ENCODE measurements at regions not wholly inside any gene's neighbourhood (a gene's known extent, or its start where the extent isn't known, plus 50 kb on each side); places are given as distances from the start of the nearest gene placed in this dataset.
"Not testable (repeated sequence)": the region's sequence is repeated elsewhere in the genome, so short reads cannot be mapped to it uniquely, and the experiment has no call there.

DNA sequence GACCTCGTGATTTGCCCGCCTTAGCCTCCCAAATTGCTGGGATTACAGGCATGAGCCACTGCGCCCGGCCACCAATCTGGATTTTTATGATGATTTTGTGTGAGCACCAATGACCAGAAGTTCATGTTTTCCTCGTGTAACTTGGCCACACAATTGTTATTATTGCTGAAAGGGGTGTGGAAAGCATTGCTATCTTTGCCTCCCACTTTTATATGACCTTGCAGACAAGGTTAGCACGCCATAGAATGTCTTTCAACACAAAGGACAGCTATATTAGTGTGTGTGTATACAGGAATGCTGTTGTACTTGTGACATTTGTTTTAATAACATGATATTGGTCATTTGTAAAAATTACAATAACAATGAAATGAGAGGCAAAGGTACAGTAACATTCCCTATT, 155.0 kb upstream of the ERCC6L2 start:
- Histone ChIP-seq H3K9ac (ENCODE audit: low read depth, low read length) (no peak overlapping the region), H3K27me3 (ENCODE audit: control insufficient read depth, insufficient read depth, low read length) (no peaks in the 10 kb centered on the region), H3K27ac (ENCODE audit: low read depth, low read length) (no peak overlapping the region), H3K4me1 (ENCODE audit: control insufficient read depth, insufficient read depth, low read length) (no peaks in the 10 kb centered on the region), H3K36me3 (ENCODE audit: control insufficient read depth, insufficient read depth, low read length) (no peaks in the 10 kb centered on the region), H3K4me3 (ENCODE audit: low read depth, low read length) (no peak overlapping the region), H3K9me3 (ENCODE audit: control insufficient read depth, insufficient read depth, low read length) (peaks cover 4% of the 10 kb centered on the region; the same call in 1 of the 2 replicates)

DNA sequence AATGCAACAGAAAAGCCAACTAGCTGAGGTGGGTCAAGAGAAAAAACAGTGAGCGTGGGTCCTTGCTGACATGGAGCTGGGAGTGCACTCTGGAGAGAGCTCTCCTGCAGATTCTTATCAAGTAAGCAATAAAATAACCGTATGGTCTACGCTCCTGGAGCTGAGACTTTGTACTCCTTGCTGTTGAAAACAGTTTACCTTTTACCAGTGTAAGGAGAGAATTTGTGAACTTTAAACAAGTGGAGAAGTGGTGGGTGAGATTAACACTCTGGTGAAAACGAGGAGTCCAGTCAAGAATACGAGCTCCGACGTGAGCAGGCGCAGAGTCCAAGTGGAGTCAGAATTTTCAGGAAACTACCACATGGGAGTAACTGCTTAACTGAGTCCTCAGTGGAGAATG, 156.1 kb upstream of the ERCC6L2 start:
- H3K27me3 ChIP-seq (ENCODE audit: control insufficient read depth, insufficient read depth, low read length), result no peaks in the 10 kb centered on the region
- no peak overlapping the region for H3K9ac ChIP-seq (ENCODE audit: low read depth, low read length)
- no peaks in the 10 kb centered on the region for H3K36me3 ChIP-seq (ENCODE audit: control insufficient read depth, insufficient read depth, low read length)
- H3K4me1 ChIP-seq (ENCODE audit: control insufficient read depth, insufficient read depth, low read length), result no peaks in the 10 kb centered on the region
- H3K9me3 ChIP-seq (ENCODE audit: control insufficient read depth, insufficient read depth, low read length), result peaks cover 6% of the 10 kb centered on the region; the same call in 1 of the 2 replicates
- no peak overlapping the region for H3K4me3 ChIP-seq (ENCODE audit: low read depth, low read length)
- no peak overlapping the region for H3K27ac ChIP-seq (ENCODE audit: low read depth, low read length)

DNA sequence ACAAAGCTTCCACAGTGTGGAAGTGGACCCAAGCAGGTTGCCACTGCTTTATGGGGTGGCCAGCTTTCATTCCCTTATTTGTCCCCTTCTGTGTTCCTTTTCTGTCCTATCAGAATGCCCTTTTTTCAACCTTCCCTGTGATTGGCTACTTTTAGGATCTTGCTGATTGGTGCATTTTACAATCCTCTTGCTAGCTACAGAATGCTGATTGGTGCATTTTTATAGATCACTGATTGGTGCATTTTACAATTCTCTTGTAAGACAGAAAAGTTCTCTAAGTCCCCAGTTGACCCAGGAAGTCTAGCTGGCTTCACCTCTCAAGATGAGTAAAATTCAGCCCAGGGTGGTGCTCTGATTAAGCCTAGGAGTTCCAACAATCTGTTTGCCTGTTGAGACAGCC, 157.2 kb upstream of the ERCC6L2 start:
- no peak overlapping the region for H3K9ac ChIP-seq (ENCODE audit: low read depth, low read length)
- peaks cover 6% of the 10 kb centered on the region; the same call in 1 of the 2 replicates for H3K9me3 ChIP-seq (ENCODE audit: control insufficient read depth, insufficient read depth, low read length)
- H3K36me3 ChIP-seq (ENCODE audit: control insufficient read depth, insufficient read depth, low read length), result no peaks in the 10 kb centered on the region
- H3K4me3 ChIP-seq (ENCODE audit: low read depth, low read length), result no peak overlapping the region
- no peak overlapping the region for H3K27ac ChIP-seq (ENCODE audit: low read depth, low read length)
- H3K4me1 ChIP-seq (ENCODE audit: control insufficient read depth, insufficient read depth, low read length), result no peaks in the 10 kb centered on the region
- no peaks in the 10 kb centered on the region for H3K27me3 ChIP-seq (ENCODE audit: control insufficient read depth, insufficient read depth, low read length)

DNA sequence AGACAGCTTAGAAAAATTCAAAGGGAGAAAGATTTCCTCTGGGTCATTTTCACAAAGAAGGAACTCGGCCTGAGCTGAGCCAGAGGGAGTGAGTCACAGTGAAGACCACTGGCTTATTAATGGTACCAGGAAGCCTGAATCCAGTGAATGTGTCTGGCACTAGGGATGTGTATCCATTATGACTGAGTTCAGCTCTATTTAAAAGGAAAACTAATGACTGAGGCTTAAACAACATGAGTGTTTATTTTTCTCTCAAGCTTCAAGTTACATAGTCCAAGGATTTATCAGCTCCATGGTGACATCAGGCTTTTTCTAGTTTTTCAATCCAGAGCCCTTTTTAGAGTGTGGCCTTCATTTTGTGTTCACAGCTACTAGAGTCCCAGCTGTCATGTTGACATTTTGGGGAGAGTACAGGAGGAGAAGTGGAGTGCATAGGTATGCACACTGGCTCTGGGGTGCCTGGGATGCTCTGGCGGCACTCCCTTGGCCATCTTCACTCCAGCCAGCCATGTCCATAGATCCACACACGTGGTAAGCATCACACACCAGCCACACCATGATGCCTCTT, 159.5 kb upstream of the ERCC6L2 start:
- Histone ChIP-seq H3K27me3 (ENCODE audit: control insufficient read depth, insufficient read depth, low read length) (no peaks in the 10 kb centered on the region), H3K4me3 (ENCODE audit: low read depth, low read length) (no peak overlapping the region), H3K9ac (ENCODE audit: low read depth, low read length) (no peak overlapping the region), H3K9me3 (ENCODE audit: control insufficient read depth, insufficient read depth, low read length) (peaks cover 6% of the 10 kb centered on the region; the same call in 1 of the 2 replicates), H3K27ac (ENCODE audit: low read depth, low read length) (no peak overlapping the region), H3K4me1 (ENCODE audit: control insufficient read depth, insufficient read depth, low read length) (no peaks in the 10 kb centered on the region), H3K36me3 (ENCODE audit: control insufficient read depth, insufficient read depth, low read length) (no peaks in the 10 kb centered on the region)

DNA sequence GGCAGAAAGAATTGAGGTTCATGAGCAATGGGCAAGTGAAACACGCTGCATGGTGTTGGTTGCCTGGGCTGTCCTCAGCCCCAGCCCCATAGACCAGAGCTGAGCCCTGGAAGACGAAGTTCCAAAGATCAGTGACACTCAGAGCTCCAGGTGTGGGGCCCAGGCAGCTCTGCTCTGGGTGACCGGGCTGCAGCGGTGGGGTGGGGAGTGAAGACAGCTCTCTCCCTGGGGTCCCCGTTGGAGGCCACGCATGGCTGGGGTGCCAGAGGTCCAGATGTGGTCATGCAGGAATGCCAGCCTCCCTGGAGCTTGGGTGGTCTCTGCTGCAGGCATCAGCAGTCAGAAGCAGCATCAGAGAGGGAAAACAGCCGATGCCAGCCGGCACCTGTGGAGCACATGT, 165.0 kb upstream of the ERCC6L2 start:
- H3K36me3 ChIP-seq (ENCODE audit: control insufficient read depth, insufficient read depth, low read length), result no peaks in the 10 kb centered on the region
- no peaks in the 10 kb centered on the region for H3K27me3 ChIP-seq (ENCODE audit: control insufficient read depth, insufficient read depth, low read length)
- H3K4me3 ChIP-seq (ENCODE audit: low read depth, low read length), result no peak overlapping the region
- H3K9ac ChIP-seq (ENCODE audit: low read depth, low read length), result no peak overlapping the region
- no peaks in the 10 kb centered on the region for H3K4me1 ChIP-seq (ENCODE audit: control insufficient read depth, insufficient read depth, low read length)
- H3K27ac ChIP-seq (ENCODE audit: low read depth, low read length), result no peak overlapping the region
- peaks cover 2% of the 10 kb centered on the region; the same call in 1 of the 2 replicates for H3K9me3 ChIP-seq (ENCODE audit: control insufficient read depth, insufficient read depth, low read length)

DNA sequence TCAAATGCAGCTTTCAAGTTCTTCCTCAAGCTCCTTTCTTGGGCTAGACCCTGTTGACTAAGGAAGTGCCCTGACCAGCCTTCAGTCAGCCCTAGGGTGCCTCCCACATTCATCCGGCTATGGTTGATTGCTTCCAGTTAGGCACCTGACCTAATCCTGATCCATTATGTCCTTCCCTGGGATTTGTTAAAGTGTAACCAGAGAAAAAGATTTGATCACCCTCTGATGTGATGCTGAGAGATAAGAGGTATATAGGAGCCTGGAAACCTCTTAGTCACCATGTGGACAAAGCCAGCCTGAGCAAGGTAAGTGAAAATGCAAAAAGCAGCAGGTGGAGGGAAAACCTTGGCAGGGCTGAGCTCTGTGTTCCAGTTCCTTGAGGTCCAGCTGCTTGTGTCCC, 178.8 kb upstream of the ERCC6L2 start:
- H3K4me3 ChIP-seq (ENCODE audit: low read depth, low read length), result no peak overlapping the region
- H3K27me3 ChIP-seq (ENCODE audit: control insufficient read depth, insufficient read depth, low read length), result no peaks in the 10 kb centered on the region
- no peaks in the 10 kb centered on the region for H3K36me3 ChIP-seq (ENCODE audit: control insufficient read depth, insufficient read depth, low read length)
- H3K27ac ChIP-seq (ENCODE audit: low read depth, low read length), result no peak overlapping the region
- H3K4me1 ChIP-seq (ENCODE audit: control insufficient read depth, insufficient read depth, low read length), result no peaks in the 10 kb centered on the region
- H3K9me3 ChIP-seq (ENCODE audit: control insufficient read depth, insufficient read depth, low read length), result no peaks in the 10 kb centered on the region
- H3K9ac ChIP-seq (ENCODE audit: low read depth, low read length), result no peak overlapping the region

- Histone ChIP-seq H3K4me3 (ENCODE audit: low read depth, low read length) (no peak overlapping the region), H3K4me1 (ENCODE audit: control insufficient read depth, insufficient read depth, low read length) (no peaks in the 10 kb centered on the region), H3K9me3 (ENCODE audit: control insufficient read depth, insufficient read depth, low read length) (no peaks in the 10 kb centered on the region), H3K36me3 (ENCODE audit: control insufficient read depth, insufficient read depth, low read length) (no peaks in the 10 kb centered on the region), H3K27me3 (ENCODE audit: control insufficient read depth, insufficient read depth, low read length) (no peaks in the 10 kb centered on the region), H3K9ac (ENCODE audit: low read depth, low read length) (no peak overlapping the region), H3K27ac (ENCODE audit: low read depth, low read length) (no peak overlapping the region)
Measured at GRCh38 chr9:95691435-95691834, 174.7 kb upstream of the PTCH1 start.

DNA sequence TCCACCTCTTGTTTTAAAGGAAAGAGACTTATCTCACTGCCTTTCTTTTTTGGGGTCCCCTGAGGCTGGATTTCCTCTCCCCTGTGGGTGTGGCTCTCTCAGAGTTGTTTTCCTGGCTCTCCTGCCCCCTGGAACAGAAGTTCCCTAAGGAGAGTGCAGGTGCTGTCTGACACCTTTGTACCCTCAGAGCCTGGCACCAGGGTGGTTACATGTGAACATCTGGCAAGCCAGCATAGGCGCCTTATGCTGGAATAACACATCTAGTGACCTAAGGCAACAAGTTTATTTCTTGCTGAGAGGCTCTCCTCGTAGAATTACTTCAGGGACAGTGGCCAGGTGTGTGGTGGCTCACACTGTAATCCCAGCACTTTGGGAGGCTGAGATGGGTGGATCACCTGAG, 172.9 kb upstream of the PTCH1 start:
- no peaks in the 10 kb centered on the region for H3K27me3 ChIP-seq (ENCODE audit: control insufficient read depth, insufficient read depth, low read length)
- no peaks in the 10 kb centered on the region for H3K4me1 ChIP-seq (ENCODE audit: control insufficient read depth, insufficient read depth, low read length)
- H3K36me3 ChIP-seq (ENCODE audit: control insufficient read depth, insufficient read depth, low read length), result no peaks in the 10 kb centered on the region
- H3K9me3 ChIP-seq (ENCODE audit: control insufficient read depth, insufficient read depth, low read length), result no peaks in the 10 kb centered on the region
- no peak overlapping the region for H3K4me3 ChIP-seq (ENCODE audit: low read depth, low read length)
- no peak overlapping the region for H3K27ac ChIP-seq (ENCODE audit: low read depth, low read length)
- H3K9ac ChIP-seq (ENCODE audit: low read depth, low read length), result no peak overlapping the region

DNA sequence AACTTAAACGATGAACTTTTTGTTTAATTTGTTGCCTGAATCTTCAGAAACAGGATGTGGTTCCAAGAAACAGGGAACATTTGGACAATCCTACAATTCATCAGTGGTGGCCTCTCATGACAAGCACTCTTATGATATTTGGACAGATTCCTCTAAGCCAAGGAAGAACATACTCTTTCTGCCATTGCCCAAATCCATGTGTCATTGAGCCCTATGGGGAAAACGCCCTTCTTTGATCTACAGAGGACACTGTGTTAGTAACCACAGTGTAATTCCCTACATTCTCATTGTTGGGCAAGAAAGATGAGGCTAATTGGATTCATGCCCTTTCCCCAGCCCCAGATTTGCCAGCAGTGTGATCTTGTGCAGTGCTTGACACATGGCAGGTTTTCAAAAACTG, 167.7 kb upstream of the PTCH1 start:
- no peaks in the 10 kb centered on the region for H3K36me3 ChIP-seq (ENCODE audit: control insufficient read depth, insufficient read depth, low read length)
- H3K27me3 ChIP-seq (ENCODE audit: control insufficient read depth, insufficient read depth, low read length), result no peaks in the 10 kb centered on the region
- H3K27ac ChIP-seq (ENCODE audit: low read depth, low read length), result no peak overlapping the region
- H3K9ac ChIP-seq (ENCODE audit: low read depth, low read length), result no peak overlapping the region
- no peak overlapping the region for H3K4me3 ChIP-seq (ENCODE audit: low read depth, low read length)
- no peaks in the 10 kb centered on the region for H3K9me3 ChIP-seq (ENCODE audit: control insufficient read depth, insufficient read depth, low read length)
- H3K4me1 ChIP-seq (ENCODE audit: control insufficient read depth, insufficient read depth, low read length), result no peaks in the 10 kb centered on the region

GRCh38 chr9:95680306-95680705, 163.5 kb upstream of the PTCH1 start:
- not testable (repeated sequence) for H3K4me3 ChIP-seq (ENCODE audit: low read depth, low read length); H3K27me3 ChIP-seq (ENCODE audit: control insufficient read depth, insufficient read depth, low read length); H3K27ac ChIP-seq (ENCODE audit: low read depth, low read length); H3K36me3 ChIP-seq (ENCODE audit: control insufficient read depth, insufficient read depth, low read length); H3K4me1 ChIP-seq (ENCODE audit: control insufficient read depth, insufficient read depth, low read length); H3K9ac ChIP-seq (ENCODE audit: low read depth, low read length)
- peaks cover 19% of the 10 kb centered on the region for H3K9me3 ChIP-seq (ENCODE audit: control insufficient read depth, insufficient read depth, low read length)

GRCh38 chr9:95679874-95680273, 163.1 kb upstream of the PTCH1 start:
- Histone ChIP-seq H3K36me3 (ENCODE audit: control insufficient read depth, insufficient read depth, low read length) (no peaks in the 10 kb centered on the region), H3K27ac (ENCODE audit: low read depth, low read length) (no peak overlapping the region), H3K27me3 (ENCODE audit: control insufficient read depth, insufficient read depth, low read length) (no peaks in the 10 kb centered on the region), H3K4me1 (ENCODE audit: control insufficient read depth, insufficient read depth, low read length) (no peaks in the 10 kb centered on the region), H3K9me3 (ENCODE audit: control insufficient read depth, insufficient read depth, low read length) (peaks cover 19% of the 10 kb centered on the region), H3K9ac (ENCODE audit: low read depth, low read length) (no peak overlapping the region), H3K4me3 (ENCODE audit: low read depth, low read length) (no peak overlapping the region)

DNA sequence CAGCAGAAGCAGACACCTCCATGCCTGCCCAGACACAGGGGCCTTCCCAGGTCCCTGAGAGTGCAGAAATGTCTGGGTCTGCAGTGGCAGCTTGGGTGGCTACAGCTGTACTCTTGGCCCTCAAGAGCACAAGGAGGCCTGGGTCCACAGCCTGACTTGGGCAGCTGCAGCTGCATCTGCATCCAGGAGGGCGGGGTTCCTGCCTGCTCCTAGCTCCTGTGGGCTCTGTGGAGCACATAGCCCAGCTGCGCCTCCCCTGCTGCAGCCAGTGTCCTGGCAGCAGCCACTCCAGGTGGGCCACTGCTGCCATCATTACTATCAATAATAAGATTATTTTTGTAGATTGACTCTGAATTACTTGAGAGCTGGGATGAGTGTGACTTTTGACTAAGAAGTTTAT, 162.0 kb upstream of the PTCH1 start:
- no peak overlapping the region for H3K9ac ChIP-seq (ENCODE audit: low read depth, low read length)
- no peaks in the 10 kb centered on the region for H3K4me1 ChIP-seq (ENCODE audit: control insufficient read depth, insufficient read depth, low read length)
- H3K36me3 ChIP-seq (ENCODE audit: control insufficient read depth, insufficient read depth, low read length), result no peaks in the 10 kb centered on the region
- H3K9me3 ChIP-seq (ENCODE audit: control insufficient read depth, insufficient read depth, low read length), result peaks cover 19% of the 10 kb centered on the region
- no peak overlapping the region for H3K4me3 ChIP-seq (ENCODE audit: low read depth, low read length)
- no peak overlapping the region for H3K27ac ChIP-seq (ENCODE audit: low read depth, low read length)
- no peaks in the 10 kb centered on the region for H3K27me3 ChIP-seq (ENCODE audit: control insufficient read depth, insufficient read depth, low read length)

Data from HUES48 (cell line).